ENCODE measurements at regions not wholly inside any gene's neighbourhood (a gene's known extent, or its start where the extent isn't known, plus 50 kb on each side); places are given as distances from the start of the nearest gene placed in this dataset.

DNA sequence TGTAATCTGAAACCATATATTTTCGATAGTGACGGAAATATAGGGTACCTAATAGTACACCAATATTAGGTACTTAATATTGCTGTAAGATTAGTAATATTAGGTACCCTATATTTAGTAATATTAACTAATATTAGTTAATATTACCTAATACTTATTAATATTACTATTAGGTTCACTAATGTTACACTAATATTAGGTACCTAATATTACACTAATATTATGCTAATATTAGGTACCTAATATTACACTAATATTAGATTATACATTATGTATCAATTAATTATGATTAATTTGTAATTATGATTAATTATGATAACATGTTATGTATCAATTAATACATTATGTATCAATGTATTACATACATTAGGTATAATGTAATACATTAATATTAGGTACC is 518.2 kb upstream of the LRATD1 start:
- TF ChIP-seq, protein P1, sequence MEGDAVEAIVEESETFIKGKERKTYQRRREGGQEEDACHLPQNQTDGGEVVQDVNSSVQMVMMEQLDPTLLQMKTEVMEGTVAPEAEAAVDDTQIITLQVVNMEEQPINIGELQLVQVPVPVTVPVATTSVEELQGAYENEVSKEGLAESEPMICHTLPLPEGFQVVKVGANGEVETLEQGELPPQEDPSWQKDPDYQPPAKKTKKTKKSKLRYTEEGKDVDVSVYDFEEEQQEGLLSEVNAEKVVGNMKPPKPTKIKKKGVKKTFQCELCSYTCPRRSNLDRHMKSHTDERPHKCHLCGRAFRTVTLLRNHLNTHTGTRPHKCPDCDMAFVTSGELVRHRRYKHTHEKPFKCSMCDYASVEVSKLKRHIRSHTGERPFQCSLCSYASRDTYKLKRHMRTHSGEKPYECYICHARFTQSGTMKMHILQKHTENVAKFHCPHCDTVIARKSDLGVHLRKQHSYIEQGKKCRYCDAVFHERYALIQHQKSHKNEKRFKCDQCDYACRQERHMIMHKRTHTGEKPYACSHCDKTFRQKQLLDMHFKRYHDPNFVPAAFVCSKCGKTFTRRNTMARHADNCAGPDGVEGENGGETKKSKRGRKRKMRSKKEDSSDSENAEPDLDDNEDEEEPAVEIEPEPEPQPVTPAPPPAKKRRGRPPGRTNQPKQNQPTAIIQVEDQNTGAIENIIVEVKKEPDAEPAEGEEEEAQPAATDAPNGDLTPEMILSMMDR (IDR thresholded peaks at IDR 0.05) = no peak
- TF ChIP-seq POLR2A (IDR thresholded peaks at IDR 0.05) = no peak

All from testis (tissue), 2 donors.